ENCODE measurements at regions not wholly inside any gene's neighbourhood (a gene's known extent, or its start where the extent isn't known, plus 50 kb on each side); places are given as distances from the start of the nearest gene placed in this dataset.

GRCh38 chr9:87180841-87181240, 233.5 kb upstream of the GAS1 start:
- TF ChIP-seq ELF4 (IDR thresholded peaks at IDR 0.05) (no peak), SP1 (IDR thresholded peaks at IDR 0.05) (no peak), HDGF (IDR thresholded peaks at IDR 0.05; ENCODE audit: borderline replicate concordance) (no peak), SUZ12 (IDR thresholded peaks at IDR 0.05) (no peak), PKNOX1 (IDR thresholded peaks at IDR 0.05) (no peak), BHLHE40 (IDR thresholded peaks at IDR 0.05; ENCODE audit: borderline replicate concordance) (no peak)
